ENCODE measurements at regions not wholly inside any gene's neighbourhood (a gene's known extent, or its start where the extent isn't known, plus 50 kb on each side); places are given as distances from the start of the nearest gene placed in this dataset.
A peak's percentile ranks its signal among the peaks of the same experiment; 100 is the strongest.

DNA sequence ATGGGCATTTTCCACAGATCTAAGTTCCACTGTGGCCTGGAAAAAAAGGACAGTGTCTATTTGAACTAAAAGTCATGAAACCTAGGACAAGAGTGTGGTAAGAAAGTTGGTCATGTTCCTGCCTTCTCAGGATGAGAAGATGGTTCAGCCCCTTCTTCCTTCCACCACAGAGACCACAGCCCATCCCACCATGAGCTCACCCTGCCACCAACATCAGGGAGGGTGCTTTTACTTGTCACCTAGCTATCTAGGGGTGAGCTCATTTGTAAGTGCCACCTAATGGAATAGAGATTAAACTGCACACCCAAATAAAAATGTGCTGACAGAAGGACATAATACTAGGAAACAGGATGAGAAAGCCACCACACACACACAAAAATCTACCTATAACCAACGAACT lies 235.9 kb downstream of the SPIN4 start:
- H4K8ac ChIP-seq (ENCODE audit: low read depth, low read length) = no peak overlapping the region
- no peak overlapping the region for H2BK120ac ChIP-seq (ENCODE audit: low read depth, low read length)
- H3K4me1 ChIP-seq (ENCODE audit: control insufficient read depth, low read depth, low read length) = no peaks in the 10 kb centered on the region

DNA sequence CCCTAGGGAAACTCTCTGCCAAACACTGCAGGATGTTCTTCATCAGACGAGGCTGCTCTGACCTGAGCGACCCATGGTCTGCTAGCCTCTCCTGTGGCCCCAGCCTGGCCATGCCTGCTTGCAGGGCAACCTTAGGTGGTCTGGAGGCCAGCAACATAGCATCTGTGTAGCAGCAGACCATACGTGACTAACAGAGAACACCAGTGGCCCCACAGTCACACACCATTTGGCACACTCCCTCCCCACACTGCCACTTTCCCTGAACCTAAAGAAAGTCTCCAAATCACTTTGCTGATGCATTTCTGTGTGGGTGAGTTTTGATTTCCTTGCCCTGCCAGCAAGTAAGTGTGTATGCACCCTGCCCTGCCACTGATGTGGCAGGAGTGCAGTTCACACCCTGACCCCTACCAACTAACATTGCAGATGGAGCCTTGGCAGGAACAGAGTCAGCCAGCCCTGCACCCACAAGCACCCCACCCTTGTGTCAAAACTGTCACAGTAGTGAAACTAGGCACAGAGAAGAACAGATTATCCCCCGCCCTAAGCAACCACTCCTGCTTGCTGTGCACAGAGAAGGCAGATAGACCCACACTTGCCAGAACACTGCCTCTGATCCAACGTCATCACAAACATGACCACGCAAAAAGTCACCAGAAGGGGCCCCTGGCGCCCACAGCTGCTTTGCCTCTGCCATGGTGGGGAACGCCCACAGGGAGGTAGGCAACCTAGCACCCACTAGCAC lies 249.1 kb downstream of the SPIN4 start:
- no peak overlapping the region for H2AK5ac ChIP-seq (ENCODE audit: low read length)
- no peaks in the 10 kb centered on the region for H3K79me1 ChIP-seq (ENCODE audit: low read length)
- no peak overlapping the region for H3K4ac ChIP-seq (ENCODE audit: low read depth, low read length)
- H3K79me2 ChIP-seq (ENCODE audit: control insufficient read depth, insufficient read depth, low read length) = no peaks in the 10 kb centered on the region
- no peak overlapping the region for H3K4me2 ChIP-seq (ENCODE audit: low read length)
- H3K27me3 ChIP-seq (ENCODE audit: insufficient read depth, low read length, poor library complexity) = no peaks in the 10 kb centered on the region
- no peak overlapping the region for H2BK5ac ChIP-seq (ENCODE audit: low read length)
- no peak overlapping the region for H3K9ac ChIP-seq (ENCODE audit: low read length)
- H3K18ac ChIP-seq (ENCODE audit: low read length) = no peak overlapping the region
- WGBS (ENCODE audit: extremely low coverage, insufficient coverage, low lambda C conversion rate) = no CpG with 5 or more reads among the region's 8 CpGs
- H4K5ac ChIP-seq (ENCODE audit: low read length) = no peak overlapping the region
- H3K36me3 ChIP-seq (ENCODE audit: control insufficient read depth, insufficient read depth, low read length) = no peaks in the 10 kb centered on the region
- H2BK120ac ChIP-seq (ENCODE audit: low read depth, low read length) = no peak overlapping the region
- no peak overlapping the region for H3K4me3 ChIP-seq (ENCODE audit: low read length)
- no peaks in the 10 kb centered on the region for H3K4me1 ChIP-seq (ENCODE audit: control insufficient read depth, low read depth, low read length)
- no peak for DNase-seq
- H3K23ac ChIP-seq (ENCODE audit: low read length) = no peak overlapping the region
- H3K56ac ChIP-seq (ENCODE audit: low read length) = no peak overlapping the region
- no peak overlapping the region for H2BK15ac ChIP-seq (replicated peaks; ENCODE audit: low read depth)
- no peak overlapping the region for H3K27ac ChIP-seq (ENCODE audit: low read depth, low read length)
- H4K8ac ChIP-seq (ENCODE audit: low read depth, low read length) = no peak overlapping the region

More for the DNA sequence above, 235.9 kb downstream of the SPIN4 start:
- H3K23ac ChIP-seq (ENCODE audit: low read length) = no peak overlapping the region
- H3K79me2 ChIP-seq (ENCODE audit: control insufficient read depth, insufficient read depth, low read length) = no peaks in the 10 kb centered on the region
- no peak overlapping the region for H3K9ac ChIP-seq (ENCODE audit: low read length)
- no peaks in the 10 kb centered on the region for H3K79me1 ChIP-seq (ENCODE audit: low read length)
- H3K27ac ChIP-seq (ENCODE audit: low read depth, low read length) = no peak overlapping the region
- H3K18ac ChIP-seq (ENCODE audit: low read length) = no peak overlapping the region
- no peaks in the 10 kb centered on the region for H3K27me3 ChIP-seq (ENCODE audit: insufficient read depth, low read length, poor library complexity)
- H3K36me3 ChIP-seq (ENCODE audit: control insufficient read depth, insufficient read depth, low read length) = no peaks in the 10 kb centered on the region
- H2BK5ac ChIP-seq (ENCODE audit: low read length) = no peak overlapping the region
- no peak overlapping the region for H3K4me2 ChIP-seq (ENCODE audit: low read length)
- no peak overlapping the region for H3K4me3 ChIP-seq (ENCODE audit: low read length)
- no peak for DNase-seq
- H3K4ac ChIP-seq (ENCODE audit: low read depth, low read length) = no peak overlapping the region
- H2BK15ac ChIP-seq (replicated peaks; ENCODE audit: low read depth) = no peak overlapping the region
- H2AK5ac ChIP-seq (ENCODE audit: low read length) = no peak overlapping the region
- WGBS (ENCODE audit: extremely low coverage, insufficient coverage, low lambda C conversion rate) = no CpG with 5 or more reads among the region's 1 CpG
- H4K5ac ChIP-seq (ENCODE audit: low read length) = no peak overlapping the region
- H3K56ac ChIP-seq (ENCODE audit: low read length) = no peak overlapping the region

DNA sequence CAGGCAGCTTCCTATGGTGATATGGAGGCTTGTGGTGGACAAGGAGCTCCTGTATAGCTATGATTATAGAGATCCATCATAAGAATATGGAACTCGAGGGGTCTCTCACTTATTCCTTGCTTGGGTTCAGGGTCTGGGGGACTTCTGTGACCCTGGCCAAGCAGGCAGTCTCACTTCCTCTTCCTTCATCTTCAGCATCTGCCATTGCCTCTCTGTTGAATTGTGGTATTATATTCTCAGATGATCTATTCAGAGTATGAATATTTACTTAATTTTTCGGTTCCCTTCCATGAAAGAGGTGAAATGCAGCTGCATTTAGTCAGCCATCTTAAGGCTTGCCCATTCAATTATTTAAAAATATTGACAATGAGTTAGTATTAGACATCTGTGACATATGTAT lies 292.9 kb downstream of the SPIN4 start:
- Histone ChIP-seq H3K27ac (ENCODE audit: low read depth, low read length) (no peak overlapping the region), H3K23ac (ENCODE audit: low read length) (no peak overlapping the region), H3K27me3 (ENCODE audit: insufficient read depth, low read length, poor library complexity) (no peaks in the 10 kb centered on the region), H2BK120ac (ENCODE audit: low read depth, low read length) (no peak overlapping the region), H3K4me1 (ENCODE audit: control insufficient read depth, low read depth, low read length) (no peaks in the 10 kb centered on the region), H4K5ac (ENCODE audit: low read length) (no peak overlapping the region), H3K79me2 (ENCODE audit: control insufficient read depth, insufficient read depth, low read length) (no peaks in the 10 kb centered on the region), H3K56ac (ENCODE audit: low read length) (no peak overlapping the region), H3K4me3 (ENCODE audit: low read length) (no peak overlapping the region), H3K36me3 (ENCODE audit: control insufficient read depth, insufficient read depth, low read length) (no peaks in the 10 kb centered on the region), H3K4ac (ENCODE audit: low read depth, low read length) (no peak overlapping the region), H3K79me1 (ENCODE audit: low read length) (no peaks in the 10 kb centered on the region), H2BK15ac (replicated peaks; ENCODE audit: low read depth) (no peak overlapping the region), H3K18ac (ENCODE audit: low read length) (no peak overlapping the region), H3K4me2 (ENCODE audit: low read length) (no peak overlapping the region), H2AK5ac (ENCODE audit: low read length) (no peak overlapping the region), H2BK5ac (ENCODE audit: low read length) (no peak overlapping the region), H3K9ac (ENCODE audit: low read length) (no peak overlapping the region), H4K8ac (ENCODE audit: low read depth, low read length) (no peak overlapping the region)
- no CpG with 5 or more reads among the region's 2 CpGs for whole genome bisulfite sequencing (ENCODE audit: extremely low coverage, insufficient coverage, low lambda C conversion rate)
- DNase-seq = no peak

DNA sequence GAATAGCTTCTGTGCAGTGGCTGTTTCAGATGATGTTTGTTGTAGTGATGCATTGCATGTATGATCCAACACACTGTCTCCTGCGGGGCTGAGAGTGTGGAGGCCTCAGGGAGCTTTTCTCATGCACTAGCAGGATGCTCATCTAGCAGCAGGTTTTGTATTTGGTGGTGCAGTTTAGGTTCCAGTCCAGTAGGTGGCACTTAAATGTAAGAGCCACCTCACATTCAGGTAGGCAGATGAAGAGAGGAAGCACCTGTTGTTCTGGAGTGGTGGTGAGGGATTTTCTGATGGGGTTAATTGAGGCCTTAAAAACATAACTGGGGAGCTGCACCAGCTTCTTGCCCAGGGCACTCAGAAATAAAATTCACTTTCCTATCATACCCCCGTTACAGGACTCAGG lies 300.9 kb downstream of the SPIN4 start:
- no peak overlapping the region for H2BK5ac ChIP-seq (ENCODE audit: low read length)
- WGBS (ENCODE audit: extremely low coverage, insufficient coverage, low lambda C conversion rate) = no CpG with 5 or more reads among the region's 2 CpGs
- peak; percentile 0 for DNase-seq

GRCh38 chrX:63032811-63033210 lies 318.3 kb downstream of the SPIN4 start:
- no peak for DNase-seq
- Histone ChIP-seq H3K9ac (ENCODE audit: low read length) (no peak overlapping the region), H3K36me3 (ENCODE audit: control insufficient read depth, insufficient read depth, low read length) (no peaks in the 10 kb centered on the region), H3K4ac (ENCODE audit: low read depth, low read length) (no peak overlapping the region), H2BK5ac (ENCODE audit: low read length) (no peak overlapping the region), H3K4me2 (ENCODE audit: low read length) (no peak overlapping the region), H2BK15ac (replicated peaks; ENCODE audit: low read depth) (no peak overlapping the region), H2BK120ac (ENCODE audit: low read depth, low read length) (no peak overlapping the region), H3K27ac (ENCODE audit: low read depth, low read length) (no peak overlapping the region), H4K5ac (ENCODE audit: low read length) (no peak overlapping the region), H2AK5ac (ENCODE audit: low read length) (no peak overlapping the region), H3K56ac (ENCODE audit: low read length) (no peak overlapping the region), H3K23ac (ENCODE audit: low read length) (no peak overlapping the region), H3K4me3 (ENCODE audit: low read length) (no peak overlapping the region), H3K27me3 (ENCODE audit: insufficient read depth, low read length, poor library complexity) (no peaks in the 10 kb centered on the region), H4K8ac (ENCODE audit: low read depth, low read length) (no peak overlapping the region), H3K79me1 (ENCODE audit: low read length) (no peaks in the 10 kb centered on the region), H3K79me2 (ENCODE audit: control insufficient read depth, insufficient read depth, low read length) (no peaks in the 10 kb centered on the region), H3K18ac (ENCODE audit: low read length) (no peak overlapping the region), H3K4me1 (ENCODE audit: control insufficient read depth, low read depth, low read length) (no peaks in the 10 kb centered on the region)
- no CpG with 5 or more reads among the region's 2 CpGs for WGBS (ENCODE audit: extremely low coverage, insufficient coverage, low lambda C conversion rate)

More for the DNA sequence above, 300.9 kb downstream of the SPIN4 start:
- H3K9ac ChIP-seq (ENCODE audit: low read length) = no peak overlapping the region
- H3K18ac ChIP-seq (ENCODE audit: low read length) = no peak overlapping the region
- no peak overlapping the region for H2AK5ac ChIP-seq (ENCODE audit: low read length)
- H3K79me1 ChIP-seq (ENCODE audit: low read length) = no peaks in the 10 kb centered on the region
- no peak overlapping the region for H4K8ac ChIP-seq (ENCODE audit: low read depth, low read length)
- no peaks in the 10 kb centered on the region for H3K36me3 ChIP-seq (ENCODE audit: control insufficient read depth, insufficient read depth, low read length)
- no peak overlapping the region for H2BK15ac ChIP-seq (replicated peaks; ENCODE audit: low read depth)
- H3K4me3 ChIP-seq (ENCODE audit: low read length) = no peak overlapping the region
- H3K4me1 ChIP-seq (ENCODE audit: control insufficient read depth, low read depth, low read length) = no peaks in the 10 kb centered on the region
- H3K56ac ChIP-seq (ENCODE audit: low read length) = no peak overlapping the region
- H3K27me3 ChIP-seq (ENCODE audit: insufficient read depth, low read length, poor library complexity) = no peaks in the 10 kb centered on the region
- no peak overlapping the region for H3K23ac ChIP-seq (ENCODE audit: low read length)
- H3K79me2 ChIP-seq (ENCODE audit: control insufficient read depth, insufficient read depth, low read length) = no peaks in the 10 kb centered on the region
- H3K27ac ChIP-seq (ENCODE audit: low read depth, low read length) = no peak overlapping the region
- H3K4me2 ChIP-seq (ENCODE audit: low read length) = no peak overlapping the region
- H2BK120ac ChIP-seq (ENCODE audit: low read depth, low read length) = no peak overlapping the region
- no peak overlapping the region for H4K5ac ChIP-seq (ENCODE audit: low read length)
- no peak overlapping the region for H3K4ac ChIP-seq (ENCODE audit: low read depth, low read length)

DNA sequence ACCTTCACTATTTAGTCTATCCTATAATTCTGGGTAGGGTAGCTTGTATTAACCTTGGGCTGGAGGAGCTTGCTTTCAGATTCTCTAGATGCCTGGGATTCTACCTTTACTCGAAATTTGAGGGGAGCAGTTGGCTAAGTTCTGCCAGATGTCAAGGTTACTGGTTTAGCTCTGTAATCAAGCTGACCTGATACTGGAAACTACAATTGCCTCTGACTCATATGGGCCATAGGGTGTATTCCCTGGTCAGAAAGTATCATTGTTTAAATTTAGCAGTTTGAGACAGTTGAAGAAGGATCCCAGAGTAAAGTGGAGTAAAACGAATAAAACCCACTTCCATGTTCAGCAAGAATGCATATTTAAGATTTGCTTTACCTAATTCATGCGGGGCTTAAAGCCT lies 337.6 kb downstream of the SPIN4 start:
- H3K36me3 ChIP-seq (ENCODE audit: control insufficient read depth, insufficient read depth, low read length) = no peaks in the 10 kb centered on the region
- DNase-seq = no peak
- no CpG with 5 or more reads among the region's 3 CpGs for WGBS (ENCODE audit: extremely low coverage, insufficient coverage, low lambda C conversion rate)
- no peaks in the 10 kb centered on the region for H3K4me1 ChIP-seq (ENCODE audit: control insufficient read depth, low read depth, low read length)
- no peak overlapping the region for H3K4me3 ChIP-seq (ENCODE audit: low read length)
- no peaks in the 10 kb centered on the region for H3K79me1 ChIP-seq (ENCODE audit: low read length)
- no peak overlapping the region for H3K18ac ChIP-seq (ENCODE audit: low read length)
- H3K23ac ChIP-seq (ENCODE audit: low read length) = no peak overlapping the region
- H3K4ac ChIP-seq (ENCODE audit: low read depth, low read length) = no peak overlapping the region
- H3K4me2 ChIP-seq (ENCODE audit: low read length) = no peak overlapping the region
- H3K79me2 ChIP-seq (ENCODE audit: control insufficient read depth, insufficient read depth, low read length) = no peaks in the 10 kb centered on the region
- no peak overlapping the region for H2AK5ac ChIP-seq (ENCODE audit: low read length)
- no peak overlapping the region for H2BK15ac ChIP-seq (replicated peaks; ENCODE audit: low read depth)
- H3K9ac ChIP-seq (ENCODE audit: low read length) = no peak overlapping the region
- H3K27me3 ChIP-seq (ENCODE audit: insufficient read depth, low read length, poor library complexity) = no peaks in the 10 kb centered on the region
- no peak overlapping the region for H3K56ac ChIP-seq (ENCODE audit: low read length)
- no peak overlapping the region for H4K8ac ChIP-seq (ENCODE audit: low read depth, low read length)
- H2BK120ac ChIP-seq (ENCODE audit: low read depth, low read length) = no peak overlapping the region
- H4K5ac ChIP-seq (ENCODE audit: low read length) = no peak overlapping the region
- H3K27ac ChIP-seq (ENCODE audit: low read depth, low read length) = no peak overlapping the region
- H2BK5ac ChIP-seq (ENCODE audit: low read length) = no peak overlapping the region

All from mesendoderm (in vitro differentiated cells).